ENCODE measurements at regions not wholly inside any gene's neighbourhood (a gene's known extent, or its start where the extent isn't known, plus 50 kb on each side); places are given as distances from the start of the nearest gene placed in this dataset.
"Not testable (repeated sequence)": the region's sequence is repeated elsewhere in the genome, so short reads cannot be mapped to it uniquely, and the experiment has no call there.

GRCh38 chr13:91054902-91055301, 292.6 kb upstream of the MIR17HG start:
- no CpG with 5 or more reads among the region's 1 CpG for WGBS (ENCODE audit: insufficient coverage)
- POLR2A ChIA-PET, result no interaction called here

GRCh38 chr13:91056746-91057145, 290.7 kb upstream of the MIR17HG start:
- ChIA-PET CTCF (interaction anchor here (1.2 kb wide), 2 partner anchors 8 to 14 kb away, joined by 3 to 4 read pairs; no protein-coding TSS in a partner anchor), POLR2A (no interaction called here)
- Histone ChIP-seq H3K9me3 (ENCODE audit: control extremely low read depth in 1 of 5, control insufficient read depth in 4 of 5, insufficient read depth in 2 of 5, low read depth in 1 of 5, low read length in 4 of 5) (peaks cover 0 to 8% (median 0%) of the 10 kb centered on the region in 5 experiments), H3K27ac (ENCODE audit: insufficient read depth in 1 of 2, low read depth in 1 of 2, low read length in 2 of 2, poor library complexity in 1 of 2, severe bottlenecking in 2 of 2) (no peak overlapping the region), H3K27me3 (replicated peaks in 2 of 5; ENCODE audit: control insufficient read depth in 4 of 5, insufficient read depth in 5 of 5, low read length in 4 of 5) (no peaks in the 10 kb centered on the region), H3K36me3 (ENCODE audit: control insufficient read depth in 4 of 4, insufficient read depth in 4 of 4, low read length in 3 of 4) (no peaks in the 10 kb centered on the region), H3K4me1 (ENCODE audit: control extremely low read depth in 1 of 4, control insufficient read depth in 4 of 4, insufficient read depth in 4 of 4, low read length in 3 of 4) (peaks cover 7 to 31% (median 17%) of the 10 kb centered on the region in 4 experiments), H3K4me3 (ENCODE audit: control insufficient read depth in 1 of 7, extremely low read depth in 1 of 7, insufficient read depth in 4 of 7, low read depth in 2 of 7, low read length in 6 of 7) (no peak overlapping the region)
- 63% methylated on average over 2 of the region's 2 CpGs for WGBS (ENCODE audit: insufficient coverage)
- peak in 2 of 3 donors; percentile 68 to 80 for DNase-seq

More at GRCh38 chr13:91054902-91055301, 292.6 kb upstream of the MIR17HG start:
- H3K4me1 ChIP-seq (ENCODE audit: control extremely low read depth in 1 of 4, control insufficient read depth in 4 of 4, insufficient read depth in 4 of 4, low read length in 3 of 4), result peaks cover 13 to 39% (median 19%) of the 10 kb centered on the region in 4 experiments
- H3K36me3 ChIP-seq (ENCODE audit: control insufficient read depth in 4 of 4, insufficient read depth in 4 of 4, low read length in 3 of 4), result no peaks in the 10 kb centered on the region
- peaks cover 0 to 8% (median 0%) of the 10 kb centered on the region in 5 experiments for H3K9me3 ChIP-seq (ENCODE audit: control extremely low read depth in 1 of 5, control insufficient read depth in 4 of 5, insufficient read depth in 2 of 5, low read depth in 1 of 5, low read length in 4 of 5)
- CTCF ChIA-PET, result interaction anchor here (1.2 kb wide), 1 partner anchor 11 kb away, joined by 4 read pairs; no protein-coding TSS in a partner anchor
- DNase-seq, result no peak
- H3K27me3 ChIP-seq (replicated peaks in 2 of 5; ENCODE audit: control insufficient read depth in 4 of 5, insufficient read depth in 5 of 5, low read length in 4 of 5), result no peaks in the 10 kb centered on the region
- H3K27ac ChIP-seq (ENCODE audit: insufficient read depth in 1 of 2, low read depth in 1 of 2, low read length in 2 of 2, poor library complexity in 1 of 2, severe bottlenecking in 2 of 2), result no peak overlapping the region
- no peak overlapping the region for H3K4me3 ChIP-seq (ENCODE audit: control insufficient read depth in 1 of 7, extremely low read depth in 1 of 7, insufficient read depth in 4 of 7, low read depth in 2 of 7, low read length in 6 of 7)

- H3K27me3 ChIP-seq (replicated peaks in 2 of 5; ENCODE audit: control insufficient read depth in 4 of 5, insufficient read depth in 5 of 5, low read length in 4 of 5); DNase-seq; POLR2A ChIA-PET; H3K36me3 ChIP-seq (ENCODE audit: control insufficient read depth in 4 of 4, insufficient read depth in 4 of 4, low read length in 3 of 4); H3K27ac ChIP-seq (ENCODE audit: insufficient read depth in 1 of 2, low read depth in 1 of 2, low read length in 2 of 2, poor library complexity in 1 of 2, severe bottlenecking in 2 of 2); H3K4me3 ChIP-seq (ENCODE audit: control insufficient read depth in 1 of 7, extremely low read depth in 1 of 7, insufficient read depth in 4 of 7, low read depth in 2 of 7, low read length in 6 of 7); H3K9me3 ChIP-seq (ENCODE audit: control extremely low read depth in 1 of 5, control insufficient read depth in 4 of 5, insufficient read depth in 2 of 5, low read depth in 1 of 5, low read length in 4 of 5): not testable (repeated sequence)
- 100% methylated on average over 2 of the region's 2 CpGs for WGBS (ENCODE audit: insufficient coverage)
- CTCF ChIA-PET, result interaction anchor here (1.2 to 2.2 kb wide), 4 partner anchors 9 to 21 kb away, joined by 3 to 7 read pairs (median 4); no protein-coding TSS in a partner anchor
- peaks cover 6 to 31% (median 16%) of the 10 kb centered on the region in 4 experiments for H3K4me1 ChIP-seq (ENCODE audit: control extremely low read depth in 1 of 4, control insufficient read depth in 4 of 4, insufficient read depth in 4 of 4, low read length in 3 of 4)
Measured at GRCh38 chr13:91057507-91057906, 290.0 kb upstream of the MIR17HG start.

GRCh38 chr13:91058066-91058465, 289.4 kb upstream of the MIR17HG start:
- no peaks in the 10 kb centered on the region for H3K27me3 ChIP-seq (replicated peaks in 2 of 5; ENCODE audit: control insufficient read depth in 4 of 5, insufficient read depth in 5 of 5, low read length in 4 of 5)
- H3K36me3 ChIP-seq (ENCODE audit: control insufficient read depth in 4 of 4, insufficient read depth in 4 of 4, low read length in 3 of 4), result no peaks in the 10 kb centered on the region
- POLR2A ChIA-PET, result no interaction called here
- H3K4me3 ChIP-seq (ENCODE audit: control insufficient read depth in 1 of 7, extremely low read depth in 1 of 7, insufficient read depth in 4 of 7, low read depth in 2 of 7, low read length in 6 of 7), result no peak overlapping the region
- peaks cover 6 to 28% (median 14%) of the 10 kb centered on the region in 4 experiments for H3K4me1 ChIP-seq (ENCODE audit: control extremely low read depth in 1 of 4, control insufficient read depth in 4 of 4, insufficient read depth in 4 of 4, low read length in 3 of 4)
- no peak overlapping the region for H3K27ac ChIP-seq (ENCODE audit: insufficient read depth in 1 of 2, low read depth in 1 of 2, low read length in 2 of 2, poor library complexity in 1 of 2, severe bottlenecking in 2 of 2)
- peak in 2 of 3 donors; percentile 9 to 27 for DNase-seq
- CTCF ChIA-PET, result interaction anchor here (0.8 to 2.2 kb wide), 6 partner anchors 10 to 20 kb away, joined by 3 to 7 read pairs (median 4); no protein-coding TSS in a partner anchor
- 100% methylated on average over 2 of the region's 2 CpGs for WGBS (ENCODE audit: insufficient coverage)
- peaks cover 0 to 8% (median 0%) of the 10 kb centered on the region in 5 experiments for H3K9me3 ChIP-seq (ENCODE audit: control extremely low read depth in 1 of 5, control insufficient read depth in 4 of 5, insufficient read depth in 2 of 5, low read depth in 1 of 5, low read length in 4 of 5)

GRCh38 chr13:91058919-91059318, 288.6 kb upstream of the MIR17HG start:
- Histone ChIP-seq H3K9me3 (ENCODE audit: control extremely low read depth in 1 of 5, control insufficient read depth in 4 of 5, insufficient read depth in 2 of 5, low read depth in 1 of 5, low read length in 4 of 5) (peaks cover 0 to 8% (median 0%) of the 10 kb centered on the region in 5 experiments), H3K4me3 (ENCODE audit: control insufficient read depth in 1 of 7, extremely low read depth in 1 of 7, insufficient read depth in 4 of 7, low read depth in 2 of 7, low read length in 6 of 7) (no peak overlapping the region), H3K27ac (ENCODE audit: insufficient read depth in 1 of 2, low read depth in 1 of 2, low read length in 2 of 2, poor library complexity in 1 of 2, severe bottlenecking in 2 of 2) (no peak overlapping the region), H3K4me1 (ENCODE audit: control extremely low read depth in 1 of 4, control insufficient read depth in 4 of 4, insufficient read depth in 4 of 4, low read length in 3 of 4) (peaks cover 6 to 25% (median 14%) of the 10 kb centered on the region in 4 experiments), H3K36me3 (ENCODE audit: control insufficient read depth in 4 of 4, insufficient read depth in 4 of 4, low read length in 3 of 4) (no peaks in the 10 kb centered on the region), H3K27me3 (replicated peaks in 2 of 5; ENCODE audit: control insufficient read depth in 4 of 5, insufficient read depth in 5 of 5, low read length in 4 of 5) (no peaks in the 10 kb centered on the region)
- ChIA-PET POLR2A (no interaction called here), CTCF (interaction anchor here (0.8 to 2.2 kb wide), 4 partner anchors 9 to 19 kb away, joined by 3 to 7 read pairs (median 5); no protein-coding TSS in a partner anchor)
- DNase-seq, result no peak

GRCh38 chr13:91066745-91067144, 280.7 kb upstream of the MIR17HG start:
- 100% methylated on average over 2 of the region's 4 CpGs for WGBS (ENCODE audit: insufficient coverage)
- no peaks in the 10 kb centered on the region for H3K27me3 ChIP-seq (replicated peaks in 2 of 5; ENCODE audit: control insufficient read depth in 4 of 5, insufficient read depth in 5 of 5, low read length in 4 of 5)
- no peaks in the 10 kb centered on the region for H3K4me1 ChIP-seq (ENCODE audit: control extremely low read depth in 1 of 4, control insufficient read depth in 4 of 4, insufficient read depth in 4 of 4, low read length in 3 of 4)
- ChIA-PET CTCF (interaction anchor here (2.2 kb wide), 1 partner anchor 11 kb away, joined by 6 read pairs; no protein-coding TSS in a partner anchor), POLR2A (no interaction called here)
- no peaks in the 10 kb centered on the region for H3K9me3 ChIP-seq (ENCODE audit: control extremely low read depth in 1 of 5, control insufficient read depth in 4 of 5, insufficient read depth in 2 of 5, low read depth in 1 of 5, low read length in 4 of 5)
- DNase-seq, result no peak
- no peak overlapping the region for H3K4me3 ChIP-seq (ENCODE audit: control insufficient read depth in 1 of 7, extremely low read depth in 1 of 7, insufficient read depth in 4 of 7, low read depth in 2 of 7, low read length in 6 of 7)
- no peak overlapping the region for H3K27ac ChIP-seq (ENCODE audit: insufficient read depth in 1 of 2, low read depth in 1 of 2, low read length in 2 of 2, poor library complexity in 1 of 2, severe bottlenecking in 2 of 2)
- no peaks in the 10 kb centered on the region for H3K36me3 ChIP-seq (ENCODE audit: control insufficient read depth in 4 of 4, insufficient read depth in 4 of 4, low read length in 3 of 4)

GRCh38 chr13:91072486-91072885, 275.0 kb upstream of the MIR17HG start:
- peaks cover 0 to 4% (median 0%) of the 10 kb centered on the region in 5 experiments for H3K9me3 ChIP-seq (ENCODE audit: control extremely low read depth in 1 of 5, control insufficient read depth in 4 of 5, insufficient read depth in 2 of 5, low read depth in 1 of 5, low read length in 4 of 5)

More at GRCh38 chr13:91072486-91072885, 275.0 kb upstream of the MIR17HG start:
- no CpG with 5 or more reads among the region's 2 CpGs for WGBS (ENCODE audit: insufficient coverage)
- H3K27ac ChIP-seq (ENCODE audit: insufficient read depth in 1 of 2, low read depth in 1 of 2, low read length in 2 of 2, poor library complexity in 1 of 2, severe bottlenecking in 2 of 2), result no peak overlapping the region
- H3K4me1 ChIP-seq (ENCODE audit: control extremely low read depth in 1 of 4, control insufficient read depth in 4 of 4, insufficient read depth in 4 of 4, low read length in 3 of 4), result no peaks in the 10 kb centered on the region
- no peaks in the 10 kb centered on the region for H3K27me3 ChIP-seq (replicated peaks in 2 of 5; ENCODE audit: control insufficient read depth in 4 of 5, insufficient read depth in 5 of 5, low read length in 4 of 5)
- ChIA-PET CTCF (interaction anchor here (0.7 to 0.9 kb wide), 2 partner anchors 111 to 173 kb away, joined by 3 read pairs; no protein-coding TSS in a partner anchor), POLR2A (no interaction called here)
- no peak for DNase-seq
- no peaks in the 10 kb centered on the region for H3K36me3 ChIP-seq (ENCODE audit: control insufficient read depth in 4 of 4, insufficient read depth in 4 of 4, low read length in 3 of 4)
- H3K4me3 ChIP-seq (ENCODE audit: control insufficient read depth in 1 of 7, extremely low read depth in 1 of 7, insufficient read depth in 4 of 7, low read depth in 2 of 7, low read length in 6 of 7), result no peak overlapping the region
